SKM-1 (cell line): ENCODE measurements at regions not wholly inside any gene's neighbourhood (a gene's known extent, or its start where the extent isn't known, plus 50 kb on each side); places are given as distances from the start of the nearest gene placed in this dataset.

Experiments
- DNase-seq: peaks from one replicate; lab custom pipeline; 2025; ENCODE audit not compliant: unreplicated experiment; lab: John Stamatoyannopoulos, UW

DNA sequence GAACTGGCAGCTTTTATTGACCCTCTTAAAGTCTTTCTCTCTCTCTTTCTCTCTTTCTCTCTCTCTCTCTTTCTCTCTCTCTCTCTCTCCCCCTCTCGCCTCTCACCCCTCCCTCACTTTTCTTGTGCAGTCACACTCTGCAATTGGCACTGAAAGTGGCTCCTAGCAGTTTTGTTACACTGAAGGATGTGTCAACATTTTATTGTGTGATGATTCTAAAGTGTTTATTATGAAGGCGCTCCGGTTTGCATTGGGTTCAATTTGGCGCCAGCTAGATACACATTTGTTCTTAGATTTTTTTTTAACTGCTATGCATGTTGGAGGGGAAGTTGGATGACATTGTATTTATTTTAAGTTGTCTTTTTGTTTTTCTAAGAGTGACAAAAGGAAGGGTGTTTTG, 64.0 kb upstream of the CHRM3 start:
- no peak for DNase-seq

DNA sequence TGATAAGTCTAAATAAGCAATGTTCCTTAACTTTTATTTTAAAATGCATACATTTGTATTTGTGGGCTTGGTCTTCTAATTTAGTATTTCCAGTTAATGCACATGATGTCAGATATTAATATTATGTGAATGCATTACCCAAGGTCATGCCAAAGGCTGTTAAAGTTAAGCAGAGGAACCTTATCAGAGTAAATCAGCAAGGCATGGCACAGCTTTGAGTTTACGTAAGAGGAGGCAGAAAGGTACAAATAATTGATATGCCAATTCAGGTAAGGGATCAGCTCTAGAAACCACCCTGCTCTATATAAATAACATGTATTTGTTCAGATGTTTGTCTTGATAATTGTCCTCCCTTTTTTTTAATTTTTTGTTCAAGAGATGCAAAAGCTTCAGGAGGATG, 64.5 kb upstream of the CHRM3 start:
- DNase-seq: no peak

DNA sequence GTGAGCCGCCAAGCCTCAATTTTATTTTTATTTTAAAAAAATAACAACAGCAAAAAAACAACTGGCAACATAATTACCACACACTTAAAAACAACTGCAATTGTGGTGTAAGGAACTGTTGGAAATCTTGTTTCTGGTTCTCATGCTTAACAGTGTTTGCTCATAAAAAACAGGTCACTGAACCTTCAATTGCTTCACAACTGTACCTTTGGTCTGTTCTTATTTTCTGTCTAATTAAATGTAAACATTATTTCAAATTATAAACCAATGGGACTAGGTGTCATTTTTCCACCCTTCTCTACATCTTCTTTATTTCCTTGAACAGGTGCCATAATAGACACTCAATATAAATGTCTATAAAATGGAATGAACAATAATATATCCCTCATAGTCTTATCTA, 68.4 kb upstream of the CHRM3 start:
- DNase-seq: no peak

DNA sequence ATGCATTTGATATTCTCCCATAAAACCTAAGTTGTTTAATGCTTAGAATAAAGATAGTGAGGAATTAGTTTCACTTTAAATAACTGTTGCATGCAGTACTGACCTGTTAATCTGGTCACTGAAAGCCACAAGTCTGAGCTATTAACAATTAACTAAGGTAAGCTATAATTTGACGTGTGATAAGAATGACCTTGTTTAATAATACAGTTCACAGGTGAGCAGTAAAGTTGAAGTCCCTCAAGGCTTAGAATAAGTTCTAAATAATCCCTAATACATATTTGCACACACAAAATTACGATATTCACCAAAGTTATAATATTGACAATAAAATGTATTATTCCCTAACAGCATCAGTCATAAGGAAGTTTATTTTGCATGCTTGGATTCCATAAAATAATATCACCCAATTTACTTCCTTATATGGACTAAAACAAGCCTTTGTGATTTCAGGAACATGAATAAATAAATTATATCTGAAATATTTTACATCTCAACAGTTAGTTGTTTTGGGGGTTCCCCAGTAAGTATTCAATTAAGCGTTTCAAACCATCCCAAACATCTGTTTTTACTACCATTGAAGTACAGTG, 70.6 kb upstream of the CHRM3 start:
- DNase-seq: no peak

DNA sequence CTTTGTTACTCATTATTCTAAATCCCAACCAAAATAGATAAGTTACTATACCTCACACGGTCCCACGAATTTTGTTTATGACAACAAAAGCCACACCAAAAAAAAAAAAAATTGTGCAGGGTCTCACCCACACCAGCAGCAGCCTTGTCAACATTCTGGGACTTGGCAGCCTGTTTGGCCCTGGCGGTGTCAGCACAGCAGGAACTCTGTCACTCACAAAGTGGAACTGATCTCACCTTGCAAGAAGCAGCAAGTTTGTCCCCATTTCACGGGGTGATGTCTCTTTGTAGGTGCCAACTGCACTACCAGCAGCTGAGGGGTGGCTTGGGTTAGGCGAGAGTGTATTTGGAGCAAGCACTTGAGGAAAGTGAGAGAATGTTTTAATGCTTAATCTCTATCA, 75.0 kb upstream of the CHRM3 start:
- no peak for DNase-seq

DNA sequence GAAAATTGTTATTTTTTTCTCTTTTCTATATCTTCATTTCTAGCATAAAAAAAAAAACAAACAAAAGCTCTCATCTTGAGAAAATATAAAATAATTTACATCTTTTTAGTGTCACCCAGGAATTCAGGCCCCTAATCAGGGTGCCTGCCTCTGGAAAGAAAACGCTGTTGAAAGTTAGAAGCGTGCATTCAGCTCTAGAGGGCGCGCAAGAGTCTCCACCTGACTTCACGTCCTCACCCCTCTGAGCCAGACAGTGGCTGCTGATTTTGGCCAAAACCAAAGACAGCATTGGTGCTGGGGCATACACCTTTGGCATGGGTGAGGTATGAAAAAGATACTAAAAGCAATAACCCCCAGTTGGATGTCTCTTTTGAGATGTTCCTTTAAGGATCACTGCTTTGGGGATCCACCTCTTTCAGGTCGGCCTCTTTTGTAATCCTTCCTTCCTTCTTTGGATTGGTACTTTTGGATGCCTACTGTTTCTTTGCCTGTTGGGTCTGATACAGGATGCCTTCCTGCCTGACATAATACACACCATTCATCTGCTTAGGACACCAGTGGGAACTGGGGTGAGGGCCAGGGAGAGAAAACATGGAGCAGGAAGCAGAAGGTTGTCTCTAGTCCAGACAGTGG, 77.6 kb upstream of the CHRM3 start:
- DNase-seq: peak; percentile 21

DNA sequence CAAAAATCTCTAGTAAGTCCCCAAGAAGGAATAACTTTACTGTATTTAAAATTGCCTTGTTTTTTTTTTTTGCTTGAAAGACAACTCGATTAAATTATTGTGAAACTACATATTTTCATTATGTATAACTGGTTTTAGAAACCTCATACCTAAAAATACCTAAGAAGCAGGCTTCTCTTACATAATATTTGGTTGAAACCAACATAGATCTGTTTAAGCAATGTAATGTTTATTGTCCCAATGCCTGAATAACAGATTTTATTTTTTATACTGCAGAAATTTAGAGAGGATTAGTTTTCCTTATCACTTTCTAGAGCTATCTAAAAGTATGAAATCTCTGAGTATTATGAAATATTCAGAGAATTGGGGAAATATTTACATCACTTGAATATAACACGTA, 78.5 kb upstream of the CHRM3 start:
- no peak for DNase-seq

DNA sequence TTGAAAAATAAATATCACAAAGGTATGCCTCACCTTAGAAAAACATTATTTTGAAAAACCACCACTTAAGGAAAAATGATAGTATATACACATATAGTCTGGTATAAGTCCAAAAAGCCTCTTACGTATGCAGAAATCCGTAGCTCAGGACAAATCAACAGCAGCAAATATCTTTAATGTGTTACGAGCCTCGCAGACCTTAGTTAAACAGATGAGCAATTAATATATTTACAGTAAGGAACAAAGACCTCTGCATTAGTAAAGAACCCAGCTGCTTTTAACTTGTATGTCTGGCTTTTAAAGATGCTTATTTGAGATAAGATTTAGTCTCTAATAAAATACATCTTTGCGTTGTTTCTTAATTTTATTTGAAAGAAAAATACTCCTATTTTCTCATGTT, 79.9 kb upstream of the CHRM3 start:
- no peak for DNase-seq

DNA sequence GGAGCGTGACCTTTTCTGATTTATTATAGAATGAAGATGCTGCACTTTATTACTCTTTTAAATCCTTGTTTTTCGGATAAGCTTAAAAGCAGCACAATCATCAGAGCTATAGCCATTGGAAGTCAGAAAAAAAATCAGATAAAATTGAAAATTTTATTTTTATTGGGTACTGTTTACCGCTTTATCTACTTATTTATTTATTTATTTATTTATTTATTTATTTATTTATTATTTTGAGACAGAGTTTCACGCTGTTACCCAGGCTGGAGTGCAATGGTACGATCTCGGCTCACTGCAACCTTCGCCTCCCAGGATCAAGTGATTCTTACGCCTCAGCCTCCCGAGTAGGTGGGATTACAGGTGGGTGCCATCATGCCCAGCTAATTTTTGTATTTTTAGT, 83.1 kb upstream of the CHRM3 start:
- DNase-seq: no peak

DNA sequence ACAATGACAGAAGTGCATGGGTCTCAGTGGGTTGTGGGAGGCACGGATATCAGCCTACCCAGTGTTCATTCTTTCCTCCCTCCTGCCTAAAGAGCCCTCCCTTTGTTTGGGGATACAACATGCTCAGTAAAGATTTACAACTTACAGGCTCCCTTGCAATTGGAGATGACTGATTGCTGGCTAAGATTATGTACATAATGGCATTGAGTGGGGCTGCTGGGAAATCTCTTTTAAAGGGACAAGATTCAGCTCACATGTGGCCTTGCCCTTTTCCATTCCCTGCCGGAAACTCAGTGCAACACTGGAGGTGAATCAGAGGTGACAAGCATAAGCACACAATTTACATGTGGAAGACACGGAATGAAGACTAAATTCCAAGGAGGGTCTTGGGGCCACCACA, 83.7 kb upstream of the CHRM3 start:
- DNase-seq: no peak

DNA sequence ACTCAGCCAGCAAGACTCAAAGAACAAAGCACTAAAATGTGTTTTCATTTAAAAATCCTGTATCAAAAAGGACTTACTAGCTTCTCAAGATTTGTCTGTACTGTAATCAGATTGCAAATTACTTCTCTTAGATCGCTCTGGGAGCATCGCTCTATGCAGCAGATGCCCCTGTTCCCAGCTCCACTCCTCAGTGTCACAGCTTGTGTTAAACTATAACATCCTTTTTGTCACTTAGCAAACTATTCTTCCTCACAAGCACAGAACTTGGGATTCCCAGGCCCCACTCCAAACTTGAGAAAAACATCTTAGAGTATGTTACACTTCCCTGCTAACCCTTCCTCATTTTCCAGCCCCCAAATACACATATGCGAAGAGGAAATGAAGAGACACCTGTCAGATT, 85.1 kb upstream of the CHRM3 start:
- DNase-seq: no peak

DNA sequence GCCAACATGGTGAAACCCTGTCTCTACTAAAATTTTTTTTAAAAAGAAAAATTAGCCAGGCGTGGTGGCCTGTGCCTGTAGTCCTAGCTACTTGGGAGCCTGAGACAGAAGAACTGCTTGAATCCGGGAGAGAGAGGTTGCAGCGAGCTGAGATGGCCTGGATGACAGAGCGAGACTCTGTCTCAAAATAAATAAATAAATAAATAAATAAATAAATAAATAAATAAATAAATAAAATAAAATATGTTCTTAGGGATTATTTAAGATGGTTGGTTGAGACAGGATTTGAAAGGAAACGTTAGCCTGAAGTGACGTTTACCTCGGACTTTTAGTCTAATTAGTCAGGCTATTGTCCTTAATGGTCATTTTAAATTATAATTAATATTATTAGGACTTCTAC, 88.5 kb upstream of the CHRM3 start:
- no peak for DNase-seq

DNA sequence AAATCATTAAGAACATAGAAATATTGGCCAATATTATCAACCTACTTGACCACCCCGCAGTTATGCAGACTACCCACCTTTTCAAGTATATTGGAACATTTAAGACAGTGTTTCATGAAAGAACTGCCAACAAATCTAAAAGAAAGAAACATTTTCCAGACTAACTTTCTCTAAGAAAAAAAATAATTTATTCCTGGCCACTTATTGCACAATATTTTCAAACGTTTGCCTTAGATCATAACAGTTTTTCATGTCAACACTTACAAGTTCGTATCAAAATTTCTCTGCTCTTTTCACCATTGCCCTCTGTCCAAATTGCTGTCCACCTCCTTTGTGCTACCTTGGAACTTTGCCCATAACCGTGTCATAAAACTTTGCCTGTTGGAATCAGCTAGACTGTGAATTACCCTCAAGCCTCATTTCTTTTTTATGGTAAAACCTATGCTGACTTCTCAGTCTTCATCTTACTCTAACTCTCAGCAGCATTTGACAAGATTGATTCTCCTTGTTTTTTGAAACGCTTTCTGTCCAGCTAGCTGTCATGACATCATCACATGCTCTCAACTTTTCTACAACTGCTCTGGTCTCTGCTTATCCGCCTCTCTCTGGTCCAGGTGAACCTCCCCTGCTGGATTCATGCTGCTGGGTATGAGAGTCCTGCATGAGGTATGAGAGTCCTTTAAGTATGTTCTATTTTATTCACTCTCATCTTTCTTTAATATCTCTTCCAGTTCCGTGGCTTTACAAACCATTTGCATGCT, 92.8 kb upstream of the CHRM3 start:
- DNase-seq: no peak

DNA sequence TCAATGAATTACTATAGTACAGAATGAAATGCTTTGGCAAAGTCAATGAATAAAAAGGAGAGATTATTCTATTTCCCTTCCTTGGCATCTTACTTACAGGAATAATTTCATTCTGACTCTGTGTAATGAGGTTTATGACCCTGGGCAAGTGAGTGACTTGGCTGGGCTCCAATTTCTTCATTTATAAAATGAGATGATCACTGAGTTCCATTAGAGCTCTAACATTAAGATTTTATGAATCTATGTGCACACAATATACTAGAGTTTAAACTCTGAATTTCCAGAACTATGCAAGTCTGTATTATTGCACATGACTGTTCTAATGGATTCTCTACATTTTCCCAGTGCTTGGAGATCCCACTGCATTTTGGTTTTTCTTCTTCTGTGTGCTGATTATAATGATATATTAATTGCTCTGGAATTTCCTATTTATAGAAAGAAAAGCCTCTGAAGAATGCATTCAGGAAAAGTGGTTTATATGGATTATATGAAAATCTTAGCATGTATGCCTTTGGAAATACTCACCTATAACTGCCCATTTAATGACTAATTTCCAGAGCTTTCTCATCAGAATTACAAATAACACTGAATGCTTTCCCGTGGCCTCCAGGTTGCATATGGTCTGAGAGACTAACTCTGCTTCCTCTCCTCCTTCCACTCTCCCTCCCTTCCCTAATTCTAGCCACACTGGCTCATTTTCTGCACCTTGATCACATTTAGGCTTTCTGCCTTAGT, 97.4 kb upstream of the CHRM3 start:
- no peak for DNase-seq

DNA sequence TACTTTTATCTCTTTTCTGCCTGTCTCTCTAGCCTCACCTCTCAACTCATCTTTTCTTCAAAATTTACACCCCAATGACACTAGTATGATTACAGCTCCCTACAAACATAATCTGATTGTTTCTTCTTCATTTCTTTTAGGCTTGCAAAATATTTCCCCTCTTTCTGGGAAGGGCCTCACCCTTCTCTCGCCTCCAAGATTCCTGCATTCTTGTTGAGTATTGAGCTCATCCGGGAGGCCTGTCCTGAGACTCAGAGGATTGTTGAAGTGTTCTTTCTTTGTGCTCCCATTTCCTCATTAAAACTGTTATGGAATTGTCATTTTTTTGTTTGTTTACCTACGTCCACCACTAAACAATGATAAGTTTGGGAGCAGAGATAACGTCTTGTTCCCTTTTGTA, 99.1 kb upstream of the CHRM3 start:
- no peak for DNase-seq

DNA sequence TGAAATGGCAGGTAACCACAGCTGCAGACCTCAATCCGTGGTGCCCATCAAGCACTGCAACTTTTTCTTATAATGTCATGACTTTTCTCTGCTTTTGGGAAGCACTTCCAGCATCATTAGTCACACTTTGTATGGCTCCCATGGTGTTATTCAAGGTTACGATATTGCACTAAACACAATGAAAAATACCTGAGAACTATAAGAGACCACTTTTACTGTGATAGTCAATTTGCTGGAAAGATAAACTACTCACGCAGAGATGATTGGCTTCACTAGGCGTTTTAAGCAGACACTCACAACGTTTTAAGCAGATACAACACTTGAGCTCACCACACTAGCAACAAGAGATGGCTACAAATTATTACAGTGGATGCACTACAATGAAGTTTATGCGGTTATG, 103.2 kb upstream of the CHRM3 start:
- DNase-seq: no peak

DNA sequence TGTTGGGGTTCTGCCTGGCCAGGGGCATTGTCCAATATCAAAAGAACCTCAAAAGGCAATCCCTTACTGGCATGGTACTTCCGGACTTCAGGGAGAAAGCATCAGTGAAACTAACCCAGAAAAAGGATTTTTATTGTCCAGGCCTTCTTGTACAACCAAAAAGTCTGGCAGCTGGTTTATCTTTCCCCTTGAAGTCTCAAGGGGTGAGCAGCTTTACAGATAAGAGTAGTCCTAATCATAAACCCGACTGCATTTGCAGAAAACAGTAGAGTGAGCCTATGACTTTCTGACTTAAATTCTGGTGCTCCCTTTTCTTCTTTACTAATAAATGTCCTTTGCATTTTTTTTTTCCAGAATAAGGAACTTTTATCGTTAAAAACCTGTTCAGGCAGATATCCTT, 104.0 kb upstream of the CHRM3 start:
- no peak for DNase-seq

DNA sequence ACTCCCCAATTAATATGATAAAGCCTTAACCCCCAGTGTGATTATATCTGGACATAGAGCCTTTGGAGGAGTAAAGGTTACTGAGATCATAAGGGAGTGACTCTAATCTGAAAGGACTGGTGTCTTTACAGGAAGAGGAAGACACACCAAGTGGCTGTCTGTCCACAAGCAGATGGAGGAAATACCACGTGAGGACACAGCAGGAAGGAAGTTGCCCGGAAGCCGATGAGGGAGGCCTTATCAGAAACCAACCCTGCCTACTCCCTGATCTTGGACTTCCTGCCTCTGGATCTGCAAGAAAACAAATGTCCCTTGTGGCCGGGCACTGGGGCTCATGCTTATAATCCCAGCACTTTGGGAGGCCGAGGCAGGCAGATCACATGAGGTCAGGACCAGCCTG, 110.3 kb upstream of the CHRM3 start:
- DNase-seq: no peak

DNA sequence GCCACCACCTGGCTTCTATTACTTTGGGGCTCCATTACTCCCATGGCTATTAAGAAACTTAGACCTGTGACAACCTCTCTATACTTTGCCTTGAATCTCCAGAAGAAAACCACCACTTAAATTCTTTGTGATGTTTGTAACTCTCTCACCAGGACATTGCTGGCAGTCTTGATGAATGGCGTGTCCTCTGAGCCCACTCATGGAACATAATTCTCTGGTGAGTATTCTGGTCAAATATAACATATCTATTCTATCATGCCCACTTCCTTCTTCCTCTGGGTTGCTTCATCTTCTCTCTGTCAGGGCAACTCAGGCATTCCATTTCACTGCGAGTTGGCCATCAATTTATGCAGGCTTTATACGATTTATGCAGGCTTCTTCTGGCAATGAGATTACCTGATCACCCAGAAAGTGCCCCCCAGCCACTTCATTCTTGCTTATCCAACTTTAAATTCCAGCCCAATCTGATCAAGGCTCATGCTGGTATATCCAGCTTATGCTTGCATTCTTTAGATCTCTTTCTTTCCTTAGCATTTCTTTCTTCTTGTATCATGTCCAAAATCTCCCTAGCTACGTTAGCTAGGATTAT, 112.0 kb upstream of the CHRM3 start:
- no peak for DNase-seq

DNA sequence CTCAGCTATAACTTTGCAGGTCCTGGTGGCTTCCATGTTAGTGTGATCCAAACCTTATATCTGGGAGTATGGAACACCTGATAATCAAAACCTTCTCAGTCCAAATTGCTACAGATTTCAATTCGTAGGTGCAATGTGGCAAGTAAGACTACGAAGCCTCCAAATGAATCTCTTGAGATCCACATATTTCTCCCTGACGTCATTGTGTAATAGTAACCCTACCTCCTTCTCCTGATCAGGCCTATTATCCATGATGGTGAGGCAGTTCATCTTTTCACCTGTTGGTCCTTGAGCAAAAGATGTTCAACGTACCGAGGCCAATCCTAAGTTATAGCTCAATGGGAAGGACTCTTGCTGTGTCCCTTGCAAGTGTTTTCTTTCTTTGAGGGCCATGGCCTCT, 115.9 kb upstream of the CHRM3 start:
- DNase-seq: no peak

DNA sequence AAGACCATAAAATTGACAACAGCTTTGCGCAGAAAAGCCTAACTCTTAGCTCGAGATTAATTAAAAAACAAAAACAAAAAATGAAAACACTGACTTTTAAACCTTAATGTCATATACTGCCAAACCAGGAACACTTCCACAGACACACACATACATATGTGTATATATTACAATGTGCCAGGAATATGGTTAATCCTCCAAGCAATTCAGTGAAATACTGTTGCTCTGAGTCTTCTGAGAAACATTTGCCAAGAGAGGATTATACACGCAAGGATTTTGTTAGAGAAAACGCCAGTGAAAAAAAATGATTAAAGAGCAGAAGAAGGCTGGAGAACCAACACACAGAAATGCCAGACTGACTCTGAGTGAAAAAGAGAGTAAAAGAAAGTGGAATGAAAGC, 116.7 kb upstream of the CHRM3 start:
- no peak for DNase-seq

DNA sequence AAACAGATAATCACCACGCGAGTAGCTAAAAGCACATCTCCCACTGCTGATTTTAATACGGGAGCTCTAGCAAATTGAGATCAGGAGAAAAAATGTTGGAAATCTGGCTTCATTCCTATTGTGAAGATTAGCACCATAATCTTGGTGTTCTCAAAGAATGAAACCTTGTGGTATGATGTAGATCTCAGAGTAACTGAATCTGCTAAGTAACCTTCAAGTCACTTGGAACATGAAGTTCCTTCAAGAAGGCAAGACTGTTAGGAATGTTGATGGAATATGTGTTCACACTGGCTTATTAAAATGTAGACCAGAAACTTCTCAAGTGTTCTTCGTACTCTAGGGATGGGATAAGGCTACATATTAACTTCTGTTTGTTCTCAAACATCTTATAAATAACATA, 117.4 kb upstream of the CHRM3 start:
- no peak for DNase-seq
